GM12878 (cell line): ENCODE measurements at regions not wholly inside any gene's neighbourhood (a gene's known extent, or its start where the extent isn't known, plus 50 kb on each side); places are given as distances from the start of the nearest gene placed in this dataset.

Experiments
- ATAC-seq: fragments of 200-7000 bp; cut with Tn5 transposase; 3 replicates; pipeline ENCODE4 v1.9.1; 2020; ENCODE audit warnings: mild to moderate bottlenecking, moderate library complexity
- BruUV-seq: library from RNA; stranded (reverse); fragments of 400-500 nt; replicated peaks from 2 replicates; lab custom pipeline; 2021; lab: Mats Ljungman, UMichigan
- CTCF ChIA-PET: fragments of 300-600 bp; sonication (Branson Sonifier 250); formaldehyde crosslinking; extraction: SDS; loops from one replicate; lab custom pipeline; 2021; ENCODE audit warnings: inconsistent platforms; lab: Yijun Ruan, JAX
- POLR2A ChIA-PET: fragments of 350-600 bp; formaldehyde crosslinking; extraction: SDS; loops from one replicate; lab custom pipeline; 2021; ENCODE audit warnings: inconsistent platforms; lab: Charles Lee
- RAD21 ChIA-PET: fragments of 300-600 bp; sonication (Branson Sonifier 250); formaldehyde crosslinking; loops from one replicate; lab custom pipeline; 2023; ENCODE audit warnings: antibody characterized with exemption; ENCODE audit not compliant: unreplicated experiment; lab: Charles Lee
- SMC1A ChIA-PET: fragments of 300-600 bp; sonication (Branson Sonifier 250); formaldehyde crosslinking; loops from one replicate; lab custom pipeline; 2023; ENCODE audit not compliant: unreplicated experiment, uncharacterized antibody; lab: Charles Lee
- DNase-seq: peaks from one replicate; pipeline ENCODE4 v3.0.0-alpha.2; 2011; ENCODE audit warnings: low read depth, low spot score
- FAIRE-seq: peaks from 3 replicates; lab custom pipeline; 2011; peaks lifted over from hg19 to GRCh38; lab: Jason Lieb, UNC
- H2AFZ ChIP-seq: 2 replicates; pipeline ENCODE4 v1.6.0; 2011; ENCODE audit warnings: low read depth, low read length, control low read depth; ENCODE audit not compliant: control insufficient read depth
- H3K27ac ChIP-seq: 2 replicates; pipeline ENCODE4 v1.5.1; 2011; ENCODE audit warnings: control low read depth; ENCODE audit not compliant: control insufficient read depth, insufficient read depth
- H3K27me3 ChIP-seq, 2 experiments: replicated peaks in 1 of 2; 2 replicates each; pipeline versions ENCODE4 v1.6.0 to v1.6.1; 2011; ENCODE audit warnings: low read length in 1 of 2; ENCODE audit not compliant: control insufficient read depth in 2 of 2, insufficient read depth in 2 of 2
- H3K36me3 ChIP-seq, 2 experiments: 2 replicates each; pipeline ENCODE4 v1.5.1; 2011; ENCODE audit warnings: low read length in 1 of 2; ENCODE audit not compliant: control insufficient read depth in 2 of 2, insufficient read depth in 2 of 2
- H3K4me1 ChIP-seq: 2 replicates; pipeline ENCODE4 v1.6.1; 2011; ENCODE audit warnings: mild to moderate bottlenecking, low read length, moderate library complexity, mixed read lengths; ENCODE audit not compliant: control insufficient read depth, insufficient read depth
- H3K4me2 ChIP-seq: 2 replicates; pipeline ENCODE4 v1.6.0; 2011; ENCODE audit warnings: control low read depth; ENCODE audit not compliant: control insufficient read depth, insufficient read depth
- H3K4me3 ChIP-seq: fragments of 200-600 bp; sonication (generic); 2 replicates; pipeline ENCODE4 v1.5.1; 2016
- H3K79me2 ChIP-seq: 2 replicates; pipeline ENCODE4 v1.6.0; 2011; ENCODE audit warnings: low read length; ENCODE audit not compliant: control insufficient read depth, insufficient read depth
- H3K9ac ChIP-seq: 2 replicates; pipeline ENCODE4 v1.8.0; 2011; ENCODE audit warnings: low read length, control low read depth, mixed read lengths; ENCODE audit not compliant: control insufficient read depth, insufficient read depth
- H3K9me3 ChIP-seq: replicated peaks from 3 replicates; pipeline ENCODE4 v1.5.1; 2011; ENCODE audit warnings: mild to moderate bottlenecking, low read length; ENCODE audit not compliant: control insufficient read depth, insufficient read depth
- H4K20me1 ChIP-seq: 2 replicates; pipeline ENCODE4 v1.6.0; 2011; ENCODE audit not compliant: control insufficient read depth, insufficient read depth
- CBX3 ChIP-seq: fragments of 200-600 bp; sonication (generic); IDR thresholded peaks from 2 replicates; pipeline ENCODE4 v1.6.1; 2016; ENCODE audit warnings: low read depth, borderline replicate concordance
- CHD1 ChIP-seq: IDR thresholded peaks from 2 replicates; pipeline ENCODE4 v1.6.1; 2012; ENCODE audit warnings: low read depth, low read length, improper control_type of control experiment
- CHD2 ChIP-seq: IDR thresholded peaks from 2 replicates; pipeline ENCODE4 v1.6.1; 2011; ENCODE audit warnings: low read depth, low read length, improper control_type of control experiment, borderline replicate concordance
- EED ChIP-seq: sonication (generic); IDR thresholded peaks from 2 replicates; pipeline ENCODE4 v1.6.1; 2016; ENCODE audit warnings: antibody characterized with exemption, low read depth
- ELK1 ChIP-seq: IDR thresholded peaks from 2 replicates; pipeline ENCODE4 v1.6.1; 2012; ENCODE audit warnings: low read depth, low read length, improper control_type of control experiment
- FOXM1 ChIP-seq: IDR thresholded peaks from 2 replicates; pipeline ENCODE4 v1.6.1; 2012; ENCODE audit warnings: low read depth, mild to moderate bottlenecking, inconsistent platforms, low read length, moderate library complexity
- HDGF ChIP-seq: fragments of 450-650 bp; IDR thresholded peaks from 2 replicates; pipeline ENCODE4 v1.6.1; 2016; ENCODE audit warnings: antibody characterized with exemption
- IRF5 ChIP-seq: fragments of 450-650 bp; IDR thresholded peaks from 2 replicates; pipeline ENCODE4 v1.6.1; 2017; ENCODE audit warnings: borderline replicate concordance
- LARP7 ChIP-seq: fragments of 450-650 bp; IDR thresholded peaks from 2 replicates; pipeline ENCODE4 v1.6.1; 2017; ENCODE audit warnings: mild to moderate bottlenecking
- MYC ChIP-seq: IDR thresholded peaks from 2 replicates; pipeline ENCODE4 v1.6.1; 2011; ENCODE audit warnings: mild to moderate bottlenecking, low read length, moderate library complexity, inconsistent platforms; ENCODE audit not compliant: insufficient read depth, insufficient replicate concordance, insufficient read length, severe bottlenecking
- NFYB ChIP-seq: IDR thresholded peaks from 2 replicates; pipeline ENCODE4 v1.6.1; 2011; ENCODE audit warnings: low read depth, mild to moderate bottlenecking, low read length, improper control_type of control experiment, moderate library complexity; ENCODE audit not compliant: insufficient read depth
- SMC3 ChIP-seq: IDR thresholded peaks from 2 replicates; pipeline ENCODE4 v1.6.1; 2011; ENCODE audit warnings: low read length, improper control_type of control experiment, borderline replicate concordance
- WGBS: methylation state at CpG from one replicate; pipeline ENCODE4 v1.1.6; 2016; ENCODE audit warnings: low lambda C conversion rate; ENCODE audit not compliant: insufficient replicate concordance, insufficient coverage; ENCODE audit errors: missing lambda C conversion rate; 5-methylcytosine and 5-hydroxymethylcytosine counted together
- in situ Hi-C: fragments of 300-500 bp; cut with MboI; formaldehyde crosslinking; loops from 9 replicates; pipeline ENCODE4 v1.14.3; 2018; ENCODE audit warnings: mixed read lengths
- intact Hi-C: fragments of 100-400 bp; cut with micrococcal nuclease; formaldehyde crosslinking; loops from one replicate; pipeline ENCODE4 v1.14.2; 2022; ENCODE audit not compliant: unreplicated experiment

- ATAC-seq = no peak
- ChIA-PET SMC1A (interaction anchor here (0.6 kb wide), 1 partner anchor 16 kb away, joined by 3 read pairs; no protein-coding TSS in a partner anchor), CTCF (no interaction called here), POLR2A (no interaction called here), RAD21 (interaction anchor here (0.6 kb wide), 1 partner anchor 45 kb away, joined by 3 read pairs; no protein-coding TSS in a partner anchor)
- Histone ChIP-seq H3K27me3 (no peaks in the 10 kb centered on the region), H3K9me3 (no peaks in the 10 kb centered on the region), H3K4me3 (no peak overlapping the region), H3K9ac (no peak overlapping the region), H3K27ac (no peak overlapping the region), H3K36me3 (no peaks in the 10 kb centered on the region), H2AFZ (no peak overlapping the region), H3K4me2 (no peak overlapping the region), H4K20me1 (no peaks in the 10 kb centered on the region), H3K79me2 (no peaks in the 10 kb centered on the region), H3K4me1 (no peaks in the 10 kb centered on the region)
- in situ Hi-C loops = no loop called here
- 96% methylated on average over 3 of the region's 3 CpGs for WGBS
- BruUV-seq = no TSS peak
- no peak for DNase-seq
- FAIRE-seq = no peak
- TF ChIP-seq MYC (no peak), HDGF (no peak), EED (no peak), CHD2 (no peak), LARP7 (no peak), IRF5 (no peak), ELK1 (no peak), NFYB (no peak), CHD1 (no peak), CBX3 (no peak), SMC3 (no peak), FOXM1 (no peak)
- intact Hi-C loops = no loop called here
Observed at GRCh38 chr6:113528111-113528510, 329.0 kb upstream of the MARCKS start.
